SU-DHL-6 (cell line): ENCODE measurements at regions not wholly inside any gene's neighbourhood (a gene's known extent, or its start where the extent isn't known, plus 50 kb on each side); places are given as distances from the start of the nearest gene placed in this dataset.

Experiments used
- H2AFZ ChIP-seq: fragments of 200-600 bp; sonication (generic); 2 replicates; pipeline ENCODE4 v1.6.1; 2014; ENCODE audit warnings: low read depth, mild to moderate bottlenecking, moderate library complexity, mixed read lengths, antibody characterized with exemption, low read length; ENCODE audit not compliant: severe bottlenecking
- H3F3A ChIP-seq: fragments of 200-600 bp; shearing (Covaris generic); 2 replicates; pipeline ENCODE4 v1.6.0; 2016; ENCODE audit warnings: antibody characterized with exemption, mild to moderate bottlenecking; ENCODE audit not compliant: insufficient read depth
- H3K27ac ChIP-seq: fragments of 200-600 bp; sonication (generic); 2 replicates; pipeline ENCODE4 v1.5.1; 2016; ENCODE audit warnings: low read depth, mild to moderate bottlenecking, low read length, moderate library complexity, mixed read lengths
- H3K27me3 ChIP-seq: fragments of 200-600 bp; sonication (generic), shearing (Covaris generic); 2 replicates; pipeline ENCODE4 v1.6.0; 2014; ENCODE audit warnings: mild to moderate bottlenecking, low read length
- H3K36me3 ChIP-seq: fragments of 200-600 bp; sonication (generic); 2 replicates; pipeline ENCODE4 v1.6.1; 2014; ENCODE audit warnings: mild to moderate bottlenecking, low read length, mixed read lengths
- H3K4me2 ChIP-seq: fragments of 300-600, 200-600 bp; shearing (Covaris generic), sonication (generic); 2 replicates; pipeline ENCODE4 v1.6.0; 2014; ENCODE audit warnings: low read length, low read depth, mild to moderate bottlenecking; ENCODE audit not compliant: poor library complexity, severe bottlenecking
- H3K4me3 ChIP-seq: fragments of 200-600 bp; sonication (generic); 2 replicates; pipeline ENCODE4 v1.5.1; 2014; ENCODE audit warnings: antibody characterized with exemption, low read length, mild to moderate bottlenecking, mixed read lengths; ENCODE audit not compliant: insufficient read depth, poor library complexity, severe bottlenecking
- H3K79me2 ChIP-seq: fragments of 200-600 bp; sonication (generic); 2 replicates; pipeline ENCODE4 v1.6.1; 2014; ENCODE audit warnings: mild to moderate bottlenecking, low read length, moderate library complexity; ENCODE audit not compliant: insufficient read depth
- H3K9ac ChIP-seq: fragments of 200-600 bp; sonication (generic); 2 replicates; pipeline ENCODE4 v1.7.0; 2014; ENCODE audit warnings: mild to moderate bottlenecking, low read length
- H3K9me2 ChIP-seq: fragments of 200-600 bp; sonication (generic); replicated peaks from 2 replicates; pipeline ENCODE4 v1.6.1; 2014; ENCODE audit warnings: low read length; ENCODE audit not compliant: insufficient read depth
- H3K9me3 ChIP-seq: fragments of 200-600 bp; sonication (generic); 2 replicates; pipeline ENCODE4 v1.6.1; 2014; ENCODE audit warnings: low read length, mixed read lengths; ENCODE audit not compliant: insufficient read depth
- H4K20me1 ChIP-seq: fragments of 200-600 bp; sonication (generic); 2 replicates; pipeline ENCODE4 v1.6.1; 2014; ENCODE audit warnings: low read depth, mild to moderate bottlenecking, antibody characterized with exemption, low read length, moderate library complexity, mixed read lengths
- CTCF ChIP-seq: fragments of 200-600 bp; sonication (generic); IDR thresholded peaks from one replicate; pipeline ENCODE4 v1.5.1; 2017; ENCODE audit warnings: antibody characterized with exemption, mild to moderate bottlenecking, low read length, moderate library complexity; ENCODE audit not compliant: insufficient read depth, poor library complexity, severe bottlenecking
- EZH2phosphoT487 ChIP-seq: fragments of 200-600 bp; sonication (generic), shearing (Covaris generic); conservative IDR thresholded peaks from 2 replicates; pipeline ENCODE4 v1.6.1; 2018; ENCODE audit warnings: mild to moderate bottlenecking, antibody characterized with exemption, low read length, moderate library complexity, mixed read lengths

GRCh38 chr11:2083411-2083810, 55.8 kb downstream of the IGF2 start:
- Histone ChIP-seq H3K9me2 (no peaks in the 10 kb centered on the region), H3F3A (no peaks in the 10 kb centered on the region)

GRCh38 chr11:2077061-2077802, 62.0 kb downstream of the IGF2 start:
- no peaks in the 10 kb centered on the region for H3F3A ChIP-seq
- H3K4me3 ChIP-seq: no peak overlapping the region
- no peaks in the 10 kb centered on the region for H3K79me2 ChIP-seq
- no peak overlapping the region for H2AFZ ChIP-seq
- TF ChIP-seq CTCF: no peak
- H3K9me3 ChIP-seq: no peaks in the 10 kb centered on the region
- no peak overlapping the region for H3K9ac ChIP-seq
- no peak overlapping the region for H3K27ac ChIP-seq
- no peaks in the 10 kb centered on the region for H3K27me3 ChIP-seq
- 0 out of 2 replicates have a peak, but pooled peaks cover 5% of the 10 kb centered on the region for H4K20me1 ChIP-seq
- no peak overlapping the region for H3K4me2 ChIP-seq
- H3K9me2 ChIP-seq: no peaks in the 10 kb centered on the region
- no peaks in the 10 kb centered on the region for H3K36me3 ChIP-seq

More at GRCh38 chr11:2083411-2083810, 55.8 kb downstream of the IGF2 start:
- Histone ChIP-seq H3K79me2 (no peaks in the 10 kb centered on the region), H3K9ac (no peak overlapping the region), H3K36me3 (no peaks in the 10 kb centered on the region), H4K20me1 (0 out of 2 replicates have a peak, but pooled peaks cover 5% of the 10 kb centered on the region), H3K4me3 (no peak overlapping the region), H3K27ac (no peak overlapping the region), H3K4me2 (no peak overlapping the region), H3K9me3 (no peaks in the 10 kb centered on the region), H2AFZ (no peak overlapping the region), H3K27me3 (no peaks in the 10 kb centered on the region)
- TF ChIP-seq CTCF (no peak), EZH2phosphoT487 (no peak)

GRCh38 chr11:2076441-2076840, 62.7 kb downstream of the IGF2 start:
- H3K9me3 ChIP-seq: no peaks in the 10 kb centered on the region
- H3K9me2 ChIP-seq: no peaks in the 10 kb centered on the region
- H3K4me3 ChIP-seq: no peak overlapping the region
- no peaks in the 10 kb centered on the region for H3F3A ChIP-seq
- H4K20me1 ChIP-seq: 0 out of 2 replicates have a peak, but pooled peaks cover 5% of the 10 kb centered on the region
- H3K27me3 ChIP-seq: no peaks in the 10 kb centered on the region
- H3K27ac ChIP-seq: no peak overlapping the region
- H3K36me3 ChIP-seq: no peaks in the 10 kb centered on the region
- no peak overlapping the region for H3K4me2 ChIP-seq
- no peak overlapping the region for H3K9ac ChIP-seq
- no peak for TF ChIP-seq EZH2phosphoT487
- TF ChIP-seq CTCF: no peak
- no peaks in the 10 kb centered on the region for H3K79me2 ChIP-seq
- H2AFZ ChIP-seq: no peak overlapping the region
